ENCODE measurements at regions not wholly inside any gene's neighbourhood (a gene's known extent, or its start where the extent isn't known, plus 50 kb on each side); places are given as distances from the start of the nearest gene placed in this dataset.

DNA sequence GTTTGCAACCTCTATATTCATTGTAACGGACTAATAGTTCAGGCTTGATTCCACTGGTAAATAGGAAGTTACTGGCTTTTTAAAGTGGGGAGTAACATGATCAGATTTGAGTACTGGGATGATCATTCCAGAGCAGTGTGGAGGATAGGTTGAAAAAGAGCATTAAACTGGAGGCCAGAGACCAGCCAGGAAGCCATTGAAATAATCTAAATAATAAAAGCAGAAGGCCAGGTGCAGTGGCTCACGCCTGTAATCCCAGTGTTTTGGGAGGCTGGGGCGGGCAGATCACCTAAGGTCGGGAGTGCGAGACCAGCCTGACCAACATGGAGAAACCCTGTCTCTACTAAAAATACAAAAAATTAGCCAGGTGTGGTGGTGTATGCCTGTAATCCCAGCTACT, 56.0 kb upstream of the MSX2 start:
- TF ChIP-seq POLR2A (IDR thresholded peaks at IDR 0.05; ENCODE audit: low read length): no peak
- no peak for TF ChIP-seq GATA1 (IDR thresholded peaks at IDR 0.05; ENCODE audit: low read depth, low read length)

All from erythroblast (primary cell).